ENCODE measurements at regions not wholly inside any gene's neighbourhood (a gene's known extent, or its start where the extent isn't known, plus 50 kb on each side); places are given as distances from the start of the nearest gene placed in this dataset.

GRCh38 chr1:193736507-193736906 lies 550.1 kb upstream of the B3GALT2 start:
- no peaks in the 10 kb centered on the region for H3K9me3 ChIP-seq (ENCODE audit: insufficient read depth, low read depth, low read length)
- H3K27me3 ChIP-seq (ENCODE audit: insufficient read depth, low read length, poor library complexity, severe bottlenecking): no peaks in the 10 kb centered on the region
- no peak overlapping the region for H3K4me3 ChIP-seq (ENCODE audit: low read length, poor library complexity, severe bottlenecking)
- H3K9me2 ChIP-seq (replicated peaks; ENCODE audit: low read depth, low read length): no peaks in the 10 kb centered on the region
- H3K4me1 ChIP-seq (ENCODE audit: insufficient read depth, low read length, poor library complexity, severe bottlenecking): no peaks in the 10 kb centered on the region
- H3F3A ChIP-seq (ENCODE audit: low read depth): no peaks in the 10 kb centered on the region
- H3K36me3 ChIP-seq (ENCODE audit: insufficient read depth, low read length): no peaks in the 10 kb centered on the region
- TF ChIP-seq CTCF (conservative IDR thresholded peaks at IDR 0.05; ENCODE audit: low read length): no peak
- TF ChIP-seq EZH2phosphoT487 (IDR thresholded peaks at IDR 0.05; ENCODE audit: borderline replicate concordance): no peak
- H3K9ac ChIP-seq (ENCODE audit: low read depth, low read length, poor library complexity, severe bottlenecking): no peak overlapping the region
- H3K79me2 ChIP-seq (ENCODE audit: insufficient read depth, low read length): no peaks in the 10 kb centered on the region
- H2AFZ ChIP-seq (ENCODE audit: low read length): no peak overlapping the region
- no peaks in the 10 kb centered on the region for H4K20me1 ChIP-seq (ENCODE audit: insufficient read depth, low read length, poor library complexity, severe bottlenecking)
- no peak overlapping the region for H3K4me2 ChIP-seq (ENCODE audit: low read depth, low read length, poor library complexity, severe bottlenecking)

- H2AFZ ChIP-seq (ENCODE audit: low read length): no peak overlapping the region
- H3K9me2 ChIP-seq (replicated peaks; ENCODE audit: low read depth, low read length): no peaks in the 10 kb centered on the region
- H3K9me3 ChIP-seq (ENCODE audit: insufficient read depth, low read depth, low read length): no peaks in the 10 kb centered on the region
- no peak overlapping the region for H3K4me3 ChIP-seq (ENCODE audit: low read length, poor library complexity, severe bottlenecking)
- no peaks in the 10 kb centered on the region for H3K27me3 ChIP-seq (ENCODE audit: insufficient read depth, low read length, poor library complexity, severe bottlenecking)
- H3K4me2 ChIP-seq (ENCODE audit: low read depth, low read length, poor library complexity, severe bottlenecking): no peak overlapping the region
- no peaks in the 10 kb centered on the region for H3K79me2 ChIP-seq (ENCODE audit: insufficient read depth, low read length)
- no peak overlapping the region for H3K9ac ChIP-seq (ENCODE audit: low read depth, low read length, poor library complexity, severe bottlenecking)
- H3K4me1 ChIP-seq (ENCODE audit: insufficient read depth, low read length, poor library complexity, severe bottlenecking): no peaks in the 10 kb centered on the region
- H3F3A ChIP-seq (ENCODE audit: low read depth): no peaks in the 10 kb centered on the region
- no peaks in the 10 kb centered on the region for H4K20me1 ChIP-seq (ENCODE audit: insufficient read depth, low read length, poor library complexity, severe bottlenecking)
- no peaks in the 10 kb centered on the region for H3K36me3 ChIP-seq (ENCODE audit: insufficient read depth, low read length)
- TF ChIP-seq CTCF (conservative IDR thresholded peaks at IDR 0.05; ENCODE audit: low read length) (no peak), EZH2phosphoT487 (IDR thresholded peaks at IDR 0.05; ENCODE audit: borderline replicate concordance) (no peak)
Observed at GRCh38 chr1:193733674-193734073, 547.3 kb upstream of the B3GALT2 start.

- no peak for TF ChIP-seq EZH2phosphoT487 (IDR thresholded peaks at IDR 0.05; ENCODE audit: borderline replicate concordance)
- no peak for TF ChIP-seq CTCF (conservative IDR thresholded peaks at IDR 0.05; ENCODE audit: low read length)
- Histone ChIP-seq H3K79me2 (ENCODE audit: insufficient read depth, low read length) (no peaks in the 10 kb centered on the region), H3K4me1 (ENCODE audit: insufficient read depth, low read length, poor library complexity, severe bottlenecking) (no peaks in the 10 kb centered on the region), H3K9me3 (ENCODE audit: insufficient read depth, low read depth, low read length) (no peaks in the 10 kb centered on the region), H3K27me3 (ENCODE audit: insufficient read depth, low read length, poor library complexity, severe bottlenecking) (no peaks in the 10 kb centered on the region), H2AFZ (ENCODE audit: low read length) (no peak overlapping the region), H3K9me2 (replicated peaks; ENCODE audit: low read depth, low read length) (no peaks in the 10 kb centered on the region), H3F3A (ENCODE audit: low read depth) (no peaks in the 10 kb centered on the region), H4K20me1 (ENCODE audit: insufficient read depth, low read length, poor library complexity, severe bottlenecking) (no peaks in the 10 kb centered on the region), H3K4me2 (ENCODE audit: low read depth, low read length, poor library complexity, severe bottlenecking) (no peak overlapping the region), H3K9ac (ENCODE audit: low read depth, low read length, poor library complexity, severe bottlenecking) (no peak overlapping the region), H3K4me3 (ENCODE audit: low read length, poor library complexity, severe bottlenecking) (no peak overlapping the region), H3K36me3 (ENCODE audit: insufficient read depth, low read length) (no peaks in the 10 kb centered on the region)
Observed at GRCh38 chr1:193730017-193730416, 543.6 kb upstream of the B3GALT2 start.

All from Loucy (cell line).